ENCODE measurements at regions not wholly inside any gene's neighbourhood (a gene's known extent, or its start where the extent isn't known, plus 50 kb on each side); places are given as distances from the start of the nearest gene placed in this dataset.

DNA sequence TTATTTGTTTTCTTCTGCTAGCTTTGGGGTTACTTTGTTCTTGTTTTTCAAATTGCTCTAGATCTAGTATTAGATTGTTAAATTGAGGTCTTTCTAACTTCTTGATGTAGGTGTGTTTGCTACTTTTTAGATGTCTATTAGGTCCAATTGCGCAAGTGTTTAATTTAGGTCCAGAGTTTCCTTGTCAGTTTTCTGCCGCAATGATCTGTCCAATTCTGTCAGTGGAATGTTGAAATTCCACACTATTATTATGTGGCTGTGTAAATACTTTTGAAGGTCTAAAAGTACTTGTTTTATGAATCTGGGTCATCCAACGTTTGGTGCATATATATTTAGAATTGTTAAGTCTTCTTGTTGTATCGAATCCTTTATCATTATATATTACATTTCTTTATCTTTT, 324.4 kb upstream of the SGO1 start:
- no peaks in the 10 kb centered on the region for H3F3A ChIP-seq (ENCODE audit: insufficient read depth, low read length, poor library complexity, severe bottlenecking)
- no peaks in the 10 kb centered on the region for H4K20me1 ChIP-seq (ENCODE audit: insufficient read depth)
- H2AFZ ChIP-seq (ENCODE audit: low read depth, low read length): no peak overlapping the region
- H3K4me2 ChIP-seq (ENCODE audit: low read length): no peak overlapping the region
- H3K27me3 ChIP-seq (ENCODE audit: insufficient read depth, low read depth, low read length): no peaks in the 10 kb centered on the region
- TF ChIP-seq EZH2 (IDR thresholded peaks at IDR 0.05; ENCODE audit: borderline replicate concordance, insufficient read depth, low read length, poor library complexity, severe bottlenecking) (no peak), MXI1 (conservative IDR thresholded peaks at IDR 0.05; ENCODE audit: poor library complexity, severe bottlenecking) (no peak), POLR2AphosphoS5 (IDR thresholded peaks at IDR 0.05) (no peak), RAD21 (conservative IDR thresholded peaks at IDR 0.05) (no peak), TAF1 (IDR thresholded peaks at IDR 0.05; ENCODE audit: low read depth) (no peak), EP300 (conservative IDR thresholded peaks at IDR 0.05; ENCODE audit: poor library complexity, severe bottlenecking) (no peak)
- TF ChIP-seq, protein P1, sequence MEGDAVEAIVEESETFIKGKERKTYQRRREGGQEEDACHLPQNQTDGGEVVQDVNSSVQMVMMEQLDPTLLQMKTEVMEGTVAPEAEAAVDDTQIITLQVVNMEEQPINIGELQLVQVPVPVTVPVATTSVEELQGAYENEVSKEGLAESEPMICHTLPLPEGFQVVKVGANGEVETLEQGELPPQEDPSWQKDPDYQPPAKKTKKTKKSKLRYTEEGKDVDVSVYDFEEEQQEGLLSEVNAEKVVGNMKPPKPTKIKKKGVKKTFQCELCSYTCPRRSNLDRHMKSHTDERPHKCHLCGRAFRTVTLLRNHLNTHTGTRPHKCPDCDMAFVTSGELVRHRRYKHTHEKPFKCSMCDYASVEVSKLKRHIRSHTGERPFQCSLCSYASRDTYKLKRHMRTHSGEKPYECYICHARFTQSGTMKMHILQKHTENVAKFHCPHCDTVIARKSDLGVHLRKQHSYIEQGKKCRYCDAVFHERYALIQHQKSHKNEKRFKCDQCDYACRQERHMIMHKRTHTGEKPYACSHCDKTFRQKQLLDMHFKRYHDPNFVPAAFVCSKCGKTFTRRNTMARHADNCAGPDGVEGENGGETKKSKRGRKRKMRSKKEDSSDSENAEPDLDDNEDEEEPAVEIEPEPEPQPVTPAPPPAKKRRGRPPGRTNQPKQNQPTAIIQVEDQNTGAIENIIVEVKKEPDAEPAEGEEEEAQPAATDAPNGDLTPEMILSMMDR (IDR thresholded peaks at IDR 0.05; ENCODE audit: poor library complexity, severe bottlenecking): no peak
- TF ChIP-seq, protein P2, sequence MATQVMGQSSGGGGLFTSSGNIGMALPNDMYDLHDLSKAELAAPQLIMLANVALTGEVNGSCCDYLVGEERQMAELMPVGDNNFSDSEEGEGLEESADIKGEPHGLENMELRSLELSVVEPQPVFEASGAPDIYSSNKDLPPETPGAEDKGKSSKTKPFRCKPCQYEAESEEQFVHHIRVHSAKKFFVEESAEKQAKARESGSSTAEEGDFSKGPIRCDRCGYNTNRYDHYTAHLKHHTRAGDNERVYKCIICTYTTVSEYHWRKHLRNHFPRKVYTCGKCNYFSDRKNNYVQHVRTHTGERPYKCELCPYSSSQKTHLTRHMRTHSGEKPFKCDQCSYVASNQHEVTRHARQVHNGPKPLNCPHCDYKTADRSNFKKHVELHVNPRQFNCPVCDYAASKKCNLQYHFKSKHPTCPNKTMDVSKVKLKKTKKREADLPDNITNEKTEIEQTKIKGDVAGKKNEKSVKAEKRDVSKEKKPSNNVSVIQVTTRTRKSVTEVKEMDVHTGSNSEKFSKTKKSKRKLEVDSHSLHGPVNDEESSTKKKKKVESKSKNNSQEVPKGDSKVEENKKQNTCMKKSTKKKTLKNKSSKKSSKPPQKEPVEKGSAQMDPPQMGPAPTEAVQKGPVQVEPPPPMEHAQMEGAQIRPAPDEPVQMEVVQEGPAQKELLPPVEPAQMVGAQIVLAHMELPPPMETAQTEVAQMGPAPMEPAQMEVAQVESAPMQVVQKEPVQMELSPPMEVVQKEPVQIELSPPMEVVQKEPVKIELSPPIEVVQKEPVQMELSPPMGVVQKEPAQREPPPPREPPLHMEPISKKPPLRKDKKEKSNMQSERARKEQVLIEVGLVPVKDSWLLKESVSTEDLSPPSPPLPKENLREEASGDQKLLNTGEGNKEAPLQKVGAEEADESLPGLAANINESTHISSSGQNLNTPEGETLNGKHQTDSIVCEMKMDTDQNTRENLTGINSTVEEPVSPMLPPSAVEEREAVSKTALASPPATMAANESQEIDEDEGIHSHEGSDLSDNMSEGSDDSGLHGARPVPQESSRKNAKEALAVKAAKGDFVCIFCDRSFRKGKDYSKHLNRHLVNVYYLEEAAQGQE (IDR thresholded peaks at IDR 0.05; ENCODE audit: borderline replicate concordance): no peak
- no peaks in the 10 kb centered on the region for H3K36me3 ChIP-seq (ENCODE audit: insufficient read depth, low read length)
- H3K9ac ChIP-seq (ENCODE audit: low read length): no peak overlapping the region
- no peaks in the 10 kb centered on the region for H3K9me2 ChIP-seq (ENCODE audit: insufficient read depth, low read length)
- no peaks in the 10 kb centered on the region for H3K9me3 ChIP-seq (ENCODE audit: low read length)
- H3K27ac ChIP-seq (ENCODE audit: low read length): no peak overlapping the region
- no peak overlapping the region for H3K4me3 ChIP-seq (ENCODE audit: low read length)
- H3K79me2 ChIP-seq (replicated peaks; ENCODE audit: insufficient read depth, low read length): no peaks in the 10 kb centered on the region

GRCh38 chr3:20503394-20504082, 317.5 kb upstream of the SGO1 start:
- no peak overlapping the region for H3K4me2 ChIP-seq (ENCODE audit: low read length)

More at GRCh38 chr3:20503394-20504082, 317.5 kb upstream of the SGO1 start:
- TF ChIP-seq MXI1 (conservative IDR thresholded peaks at IDR 0.05; ENCODE audit: poor library complexity, severe bottlenecking) (no peak), EZH2 (IDR thresholded peaks at IDR 0.05; ENCODE audit: borderline replicate concordance, insufficient read depth, low read length, poor library complexity, severe bottlenecking) (no peak), SMC3 (conservative IDR thresholded peaks at IDR 0.05; ENCODE audit: poor library complexity) (no peak), POLR2AphosphoS5 (IDR thresholded peaks at IDR 0.05) (no peak), EP300 (conservative IDR thresholded peaks at IDR 0.05; ENCODE audit: poor library complexity, severe bottlenecking) (no peak), RAD21 (conservative IDR thresholded peaks at IDR 0.05) (no peak)
- TF ChIP-seq, protein P1 (IDR thresholded peaks at IDR 0.05; ENCODE audit: poor library complexity, severe bottlenecking): no peak
- TF ChIP-seq, protein P2 (IDR thresholded peaks at IDR 0.05; ENCODE audit: borderline replicate concordance): no peak
- Histone ChIP-seq H3K27ac (ENCODE audit: low read length) (no peak overlapping the region), H3K4me3 (ENCODE audit: low read length) (no peak overlapping the region), H3K27me3 (ENCODE audit: insufficient read depth, low read depth, low read length) (no peaks in the 10 kb centered on the region), H3K9me3 (ENCODE audit: low read length) (no peaks in the 10 kb centered on the region), H3K79me2 (replicated peaks; ENCODE audit: insufficient read depth, low read length) (no peaks in the 10 kb centered on the region), H3K9ac (ENCODE audit: low read length) (no peak overlapping the region), H3F3A (ENCODE audit: insufficient read depth, low read length, poor library complexity, severe bottlenecking) (no peaks in the 10 kb centered on the region), H2AFZ (ENCODE audit: low read depth, low read length) (no peak overlapping the region), H3K9me2 (ENCODE audit: insufficient read depth, low read length) (no peaks in the 10 kb centered on the region), H4K20me1 (ENCODE audit: insufficient read depth) (no peaks in the 10 kb centered on the region), H3K36me3 (ENCODE audit: insufficient read depth, low read length) (no peaks in the 10 kb centered on the region)

All from neural cell (in vitro differentiated cells).